HepG2 (cell line): ENCODE measurements at regions not wholly inside any gene's neighbourhood (a gene's known extent, or its start where the extent isn't known, plus 50 kb on each side); places are given as distances from the start of the nearest gene placed in this dataset.

Experiments used
- ATAC-seq: fragments of 200-7000 bp; cut with Tn5 transposase; 3 replicates; pipeline ENCODE4 v1.9.1; 2020; ENCODE audit warnings: mild to moderate bottlenecking, moderate library complexity
- BruUV-seq: library from RNA; stranded (reverse); fragments of 400-500 nt; replicated peaks from 2 replicates; lab custom pipeline; 2021; lab: Mats Ljungman, UMichigan
- CTCF ChIA-PET: fragments of 300-600 bp; formaldehyde crosslinking; extraction: SDS; loops from one replicate; lab custom pipeline; 2021; ENCODE audit warnings: low total read pairs, inconsistent platforms, low intra/inter-chr PET ratio; lab: Yijun Ruan, JAX
- POLR2A ChIA-PET: fragments of 350-600 bp; sonication (Branson Sonifier 250); formaldehyde crosslinking; loops from one replicate; lab custom pipeline; 2020; ENCODE audit warnings: antibody characterized with exemption, inconsistent platforms; lab: Yijun Ruan, JAX
- DNase-seq: peaks from one replicate; pipeline ENCODE4 v3.0.0-alpha.2; 2015; ENCODE audit warnings: low spot score
- FAIRE-seq: peaks from 3 replicates; lab custom pipeline; 2011; peaks lifted over from hg19 to GRCh38; lab: Jason Lieb, UNC
- H2AFZ ChIP-seq: one replicate; pipeline ENCODE4 v1.6.1; 2011; ENCODE audit warnings: low read length, inconsistent platforms
- H3K27ac ChIP-seq: fragments of 300-600 bp; 3 replicates; pipeline ENCODE4 v1.8.0; 2011; ENCODE audit warnings: mixed run types, mild to moderate bottlenecking, mixed read lengths, low read length, inconsistent platforms; ENCODE audit not compliant: insufficient read depth; ENCODE audit errors: extremely low read length
- H3K27me3 ChIP-seq, 2 experiments: fragments of 200-600 bp in 1 of 2; 2 replicates in 1 of 2; 3 replicates in 1 of 2; pipeline versions ENCODE4 v1.6.0 to v1.8.0; 2011; ENCODE audit warnings: low read length in 2 of 2, mild to moderate bottlenecking in 2 of 2, moderate library complexity in 2 of 2, inconsistent platforms in 1 of 2; ENCODE audit not compliant: insufficient read depth in 2 of 2, control insufficient read depth in 1 of 2
- H3K36me3 ChIP-seq, 2 experiments: fragments of 200-600 bp in 1 of 2; replicated peaks in 1 of 2; 2 replicates in 1 of 2; 3 replicates in 1 of 2; pipeline versions ENCODE4 v1.5.1 to v1.8.0; 2011; ENCODE audit warnings: low read length in 2 of 2, inconsistent platforms in 1 of 2; ENCODE audit not compliant: insufficient read depth in 2 of 2, control insufficient read depth in 1 of 2
- H3K4me1 ChIP-seq: 2 replicates; pipeline ENCODE4 v1.5.1; 2012; ENCODE audit warnings: low read length, inconsistent platforms; ENCODE audit not compliant: insufficient read depth
- H3K4me2 ChIP-seq: 2 replicates; pipeline ENCODE4 v1.6.0; 2011; ENCODE audit warnings: low read depth, low read length, inconsistent platforms
- H3K4me3 ChIP-seq, 3 experiments: fragments of 200-600 bp in 1 of 3; sonication (generic), shearing (Covaris generic) in 1 of 3; replicated peaks in 1 of 3; 2 replicates each; pipeline ENCODE4 v1.5.1; 2011 to 2016; ENCODE audit warnings: low read length in 3 of 3, inconsistent platforms in 2 of 3, low read depth in 2 of 3, mild to moderate bottlenecking in 2 of 3, control low read depth in 1 of 3, mixed read lengths in 1 of 3; ENCODE audit not compliant: insufficient read depth in 1 of 3
- H3K79me2 ChIP-seq: one replicate; pipeline ENCODE4 v1.6.1; 2011; ENCODE audit warnings: low read length, inconsistent platforms; ENCODE audit not compliant: insufficient read depth
- H3K9ac ChIP-seq: 2 replicates; pipeline ENCODE4 v1.6.0; 2011; ENCODE audit warnings: mild to moderate bottlenecking, low read depth, low read length, inconsistent platforms; ENCODE audit not compliant: insufficient read depth
- H3K9me3 ChIP-seq: 2 replicates; pipeline ENCODE4 v1.5.1; 2012; ENCODE audit warnings: mild to moderate bottlenecking, low read length
- H4K20me1 ChIP-seq: 2 replicates; pipeline ENCODE4 v1.6.0; 2011; ENCODE audit warnings: inconsistent platforms, mild to moderate bottlenecking, low read length, moderate library complexity; ENCODE audit not compliant: insufficient read depth
- BHLHE40 ChIP-seq: IDR thresholded peaks from 2 replicates; pipeline ENCODE4 v1.6.1; 2011; ENCODE audit warnings: low read length, improper control_type of control experiment
- CCAR2 ChIP-seq: fragments of 200-400 bp; formaldehyde crosslinking; optimal IDR thresholded peaks from 2 replicates; pipeline ENCODE3; 2018; ENCODE audit warnings: low read depth, mild to moderate bottlenecking, low read length, moderate library complexity
- HNRNPUL1 ChIP-seq: fragments of 200-400 bp; formaldehyde crosslinking; IDR thresholded peaks from 2 replicates; pipeline ENCODE4 v1.6.1; 2017; ENCODE audit warnings: low read depth, mild to moderate bottlenecking, low read length, moderate library complexity
- IKZF4 ChIP-seq: sonication (generic); formaldehyde crosslinking; IDR thresholded peaks from 2 replicates; pipeline ENCODE4 v1.5.1; 2020; ENCODE audit warnings: borderline replicate concordance, mild to moderate bottlenecking, low read depth, missing genetic modification reagents; ENCODE audit errors: not compliant biosample characterization
- NKX3-1 ChIP-seq: sonication (generic); formaldehyde crosslinking; IDR thresholded peaks from 2 replicates; pipeline ENCODE4 v1.5.0; 2020; ENCODE audit warnings: missing genetic modification reagents
- NR2F1 ChIP-seq, 2 experiments: fragments of 450-650 bp in 1 of 2; formaldehyde crosslinking in 1 of 2; IDR thresholded peaks; 2 replicates each; pipeline versions ENCODE4 v1.5.0 to v1.6.1; 2016 to 2020; ENCODE audit warnings: mild to moderate bottlenecking in 1 of 2, missing compliant biosample characterization in 1 of 2, missing genetic modification reagents in 1 of 2, moderate library complexity in 1 of 2
- NR3C1 ChIP-seq: sonication (generic); formaldehyde crosslinking; IDR thresholded peaks from 2 replicates; pipeline ENCODE4 v1.4.0; 2020; ENCODE audit warnings: missing genetic modification reagents
- RNF219 ChIP-seq: sonication (generic); formaldehyde crosslinking; IDR thresholded peaks from 2 replicates; pipeline ENCODE4 v1.5.0; 2020; ENCODE audit warnings: mild to moderate bottlenecking, missing genetic modification reagents
- SOX5 ChIP-seq: IDR thresholded peaks from 2 replicates; pipeline ENCODE4 v1.6.1; 2016; ENCODE audit warnings: borderline replicate concordance
- U2AF2 ChIP-seq: fragments of 200-400 bp; formaldehyde crosslinking; IDR thresholded peaks from 2 replicates; pipeline ENCODE4 v1.6.1; 2017; ENCODE audit warnings: low read depth, mild to moderate bottlenecking, low read length
- ZFP82 ChIP-seq: sonication (generic); formaldehyde crosslinking; IDR thresholded peaks from 2 replicates; pipeline ENCODE4 v1.5.1; 2020; ENCODE audit warnings: mild to moderate bottlenecking, missing genetic modification reagents, borderline replicate concordance
- ZNF18 ChIP-seq: sonication (generic); formaldehyde crosslinking; IDR thresholded peaks from 2 replicates; pipeline ENCODE4 v1.8.0; 2022; ENCODE audit warnings: mild to moderate bottlenecking, missing genetic modification reagents; ENCODE audit not compliant: insufficient replicate concordance
- ZNF543 ChIP-seq: sonication (generic); formaldehyde crosslinking; IDR thresholded peaks from 2 replicates; pipeline ENCODE4 v1.4.0; 2020; ENCODE audit warnings: mild to moderate bottlenecking, missing genetic modification reagents
- WGBS: methylation state at CpG from one replicate; pipeline ENCODE4 v1.1.6; 2017; ENCODE audit warnings: low lambda C conversion rate; 5-methylcytosine and 5-hydroxymethylcytosine counted together
- in situ Hi-C: cut with HindIII; loops from 2 replicates; pipeline ENCODE4 v1.10.0; 2017; ENCODE audit warnings: low pct_unique_long_range_greater_than_20kb; ENCODE audit not compliant: extremely low pct_ligation_motif_present
- intact Hi-C: fragments of 100-400 bp; cut with micrococcal nuclease; formaldehyde crosslinking; loops from one replicate; pipeline ENCODE4 v1.10.0; 2022; ENCODE audit not compliant: unreplicated experiment
- TF ChIP-seq, protein P1 (sequence below), 2 experiments: sonication (generic) in 1 of 2; formaldehyde crosslinking in 1 of 2; IDR thresholded peaks; 2 replicates each; pipeline versions ENCODE4 v1.4.0 to v1.6.1; 2016 to 2020; ENCODE audit warnings: borderline replicate concordance in 1 of 2, low read depth in 1 of 2, mild to moderate bottlenecking in 1 of 2, missing genetic modification reagents in 1 of 2

DNA sequence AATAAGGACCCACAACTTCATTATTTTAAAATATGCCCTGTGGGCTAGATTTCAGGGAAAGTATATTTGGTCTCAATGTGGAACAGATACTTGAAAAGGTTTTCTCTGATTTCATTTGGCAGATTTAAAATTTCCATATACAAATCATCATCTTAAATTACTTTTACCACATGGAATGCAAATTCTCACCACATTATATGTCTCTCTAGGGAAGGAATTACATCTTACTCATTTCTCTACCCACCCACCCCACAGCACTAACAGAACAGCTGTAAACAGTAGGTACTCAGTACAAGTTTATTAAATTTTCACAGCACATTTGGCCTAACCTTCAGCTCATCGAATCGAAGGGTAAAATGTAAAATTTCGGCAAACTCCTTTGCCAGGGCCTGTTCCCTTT, 104.0 kb downstream of the CYRIA start (continued):
- TF ChIP-seq RNF219 (CRISPR knock-in tag) (no peak), ZNF18 (no peak)

- Histone ChIP-seq H3K79me2 (no peaks in the 10 kb centered on the region), H3K27me3 (no peaks in the 10 kb centered on the region), H3K9ac (no peak overlapping the region), H3K36me3 (no peaks in the 10 kb centered on the region), H3K4me1 (peaks cover 6% of the 10 kb centered on the region; the same call in 1 of the 2 replicates), H3K27ac (no peak overlapping the region), H4K20me1 (no peaks in the 10 kb centered on the region), H3K4me2 (no peak overlapping the region), H3K9me3 (no peaks in the 10 kb centered on the region), H2AFZ (no peak overlapping the region), H3K4me3 (no peak overlapping the region)
- DNase-seq, result peak; percentile 62
- ChIA-PET POLR2A (no interaction called here), CTCF (interaction anchor here (1.0 kb wide), 1 partner anchor 47 kb away, joined by 3 read pairs; no protein-coding TSS in a partner anchor)
- intact Hi-C loops, result no loop called here
- FAIRE-seq, result no peak
- 11% methylated on average over 6 of the region's 6 CpGs for WGBS
- BruUV-seq, result no TSS peak
- in situ Hi-C loops, result no loop called here
- ATAC-seq, result no peak; the same call in 2 of the 3 replicates
- no peak for TF ChIP-seq NKX3-1 (CRISPR knock-in tag)
- peak; percentile 57 for TF ChIP-seq SOX5 (CRISPR knock-in tag)
- TF ChIP-seq, protein P1, sequence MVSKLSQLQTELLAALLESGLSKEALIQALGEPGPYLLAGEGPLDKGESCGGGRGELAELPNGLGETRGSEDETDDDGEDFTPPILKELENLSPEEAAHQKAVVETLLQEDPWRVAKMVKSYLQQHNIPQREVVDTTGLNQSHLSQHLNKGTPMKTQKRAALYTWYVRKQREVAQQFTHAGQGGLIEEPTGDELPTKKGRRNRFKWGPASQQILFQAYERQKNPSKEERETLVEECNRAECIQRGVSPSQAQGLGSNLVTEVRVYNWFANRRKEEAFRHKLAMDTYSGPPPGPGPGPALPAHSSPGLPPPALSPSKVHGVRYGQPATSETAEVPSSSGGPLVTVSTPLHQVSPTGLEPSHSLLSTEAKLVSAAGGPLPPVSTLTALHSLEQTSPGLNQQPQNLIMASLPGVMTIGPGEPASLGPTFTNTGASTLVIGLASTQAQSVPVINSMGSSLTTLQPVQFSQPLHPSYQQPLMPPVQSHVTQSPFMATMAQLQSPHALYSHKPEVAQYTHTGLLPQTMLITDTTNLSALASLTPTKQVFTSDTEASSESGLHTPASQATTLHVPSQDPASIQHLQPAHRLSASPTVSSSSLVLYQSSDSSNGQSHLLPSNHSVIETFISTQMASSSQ (IDR thresholded peaks at IDR 0.05; ENCODE audit: low read depth), result no peak
- TF ChIP-seq, protein P1 (CRISPR knock-in tag; IDR thresholded peaks at IDR 0.05; ENCODE audit: borderline replicate concordance), result no peak
- TF ChIP-seq CCAR2, result no peak
- no peak for TF ChIP-seq ZFP82
- no peak for TF ChIP-seq NR3C1
- peak in 1 of 2 experiments; percentile 46; a peak in 1 of 4 replicates for TF ChIP-seq NR2F1 (CRISPR knock-in tag; IDR thresholded peaks at IDR 0.05)
- TF ChIP-seq U2AF2, result no peak
- no peak for TF ChIP-seq HNRNPUL1
- TF ChIP-seq IKZF4 (CRISPR knock-in tag), result no peak
- peak; percentile 95 for TF ChIP-seq BHLHE40
- TF ChIP-seq ZNF543 (CRISPR knock-in tag), result no peak
These were observed 104.4 kb downstream of the CYRIA start for GRCh38 chr2:16561251-16561650.
